22Rv1 (cell line): ENCODE measurements at regions not wholly inside any gene's neighbourhood (a gene's known extent, or its start where the extent isn't known, plus 50 kb on each side); places are given as distances from the start of the nearest gene placed in this dataset.

ENCODE experiments used
- ZFX ChIP-seq: fragments of 450-650 bp; IDR thresholded peaks from 2 replicates; pipeline ENCODE4 v1.6.1; 2017; ENCODE audit warnings: antibody characterized with exemption, borderline replicate concordance
- TF ChIP-seq, protein P1 (sequence below): fragments of 450-650 bp; IDR thresholded peaks from 2 replicates; pipeline ENCODE4 v1.5.1; 2017; ENCODE audit warnings: mild to moderate bottlenecking

DNA sequence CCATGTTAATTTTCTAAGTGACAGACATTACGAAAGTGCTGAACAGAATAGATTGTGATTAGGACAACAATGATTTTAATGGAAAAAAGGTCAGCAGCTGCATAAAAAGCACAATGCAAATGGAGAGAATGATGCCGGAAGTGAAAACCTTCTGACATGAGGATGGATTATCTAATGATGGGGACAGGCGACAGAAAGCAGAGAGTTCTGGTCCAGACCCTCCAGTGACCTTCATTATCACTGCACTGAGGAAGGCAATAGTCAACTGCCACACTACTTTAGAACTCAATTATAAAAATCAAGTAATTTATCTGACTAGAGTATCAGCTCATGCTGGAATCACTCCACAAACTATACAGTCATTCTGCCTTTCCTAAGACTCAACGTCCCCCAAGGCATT lies 746.1 kb upstream of the EPHA5 start:
- TF ChIP-seq, protein P1, sequence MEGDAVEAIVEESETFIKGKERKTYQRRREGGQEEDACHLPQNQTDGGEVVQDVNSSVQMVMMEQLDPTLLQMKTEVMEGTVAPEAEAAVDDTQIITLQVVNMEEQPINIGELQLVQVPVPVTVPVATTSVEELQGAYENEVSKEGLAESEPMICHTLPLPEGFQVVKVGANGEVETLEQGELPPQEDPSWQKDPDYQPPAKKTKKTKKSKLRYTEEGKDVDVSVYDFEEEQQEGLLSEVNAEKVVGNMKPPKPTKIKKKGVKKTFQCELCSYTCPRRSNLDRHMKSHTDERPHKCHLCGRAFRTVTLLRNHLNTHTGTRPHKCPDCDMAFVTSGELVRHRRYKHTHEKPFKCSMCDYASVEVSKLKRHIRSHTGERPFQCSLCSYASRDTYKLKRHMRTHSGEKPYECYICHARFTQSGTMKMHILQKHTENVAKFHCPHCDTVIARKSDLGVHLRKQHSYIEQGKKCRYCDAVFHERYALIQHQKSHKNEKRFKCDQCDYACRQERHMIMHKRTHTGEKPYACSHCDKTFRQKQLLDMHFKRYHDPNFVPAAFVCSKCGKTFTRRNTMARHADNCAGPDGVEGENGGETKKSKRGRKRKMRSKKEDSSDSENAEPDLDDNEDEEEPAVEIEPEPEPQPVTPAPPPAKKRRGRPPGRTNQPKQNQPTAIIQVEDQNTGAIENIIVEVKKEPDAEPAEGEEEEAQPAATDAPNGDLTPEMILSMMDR = no peak
- no peak for TF ChIP-seq ZFX
